ENCODE measurements at regions not wholly inside any gene's neighbourhood (a gene's known extent, or its start where the extent isn't known, plus 50 kb on each side); places are given as distances from the start of the nearest gene placed in this dataset.

- Histone ChIP-seq H3K27ac (ENCODE audit: insufficient read length, low read depth, low read length) (no peak overlapping the region), H2AFZ (ENCODE audit: low read length) (no peak overlapping the region), H2BK120ac (ENCODE audit: low read depth, low read length, poor library complexity, severe bottlenecking) (no peak overlapping the region), H4K20me1 (ENCODE audit: control insufficient read depth, insufficient read depth, insufficient read length) (no peaks in the 10 kb centered on the region), H3K23me2 (ENCODE audit: insufficient read length, low read depth, low read length, poor library complexity, severe bottlenecking) (no peaks in the 10 kb centered on the region), H4K8ac (replicated peaks; ENCODE audit: insufficient read length, low read depth, low read length) (no peak overlapping the region), H3K79me1 (ENCODE audit: insufficient read depth, low read depth, low read length, poor library complexity, severe bottlenecking) (no peaks in the 10 kb centered on the region), H4K5ac (ENCODE audit: insufficient read length, low read depth, low read length) (no peak overlapping the region), H3K18ac (ENCODE audit: insufficient read length, low read depth, low read length) (no peak overlapping the region), H3K4ac (ENCODE audit: low read depth, low read length) (no peak overlapping the region), H2BK5ac (ENCODE audit: insufficient read length, low read length) (no peak overlapping the region), H3K4me2 (ENCODE audit: insufficient read depth, insufficient read length, low read length) (no peak overlapping the region), H4K91ac (ENCODE audit: insufficient read length, low read depth, low read length) (no peak overlapping the region), H3K79me2 (ENCODE audit: insufficient read depth, low read length) (no peaks in the 10 kb centered on the region), H2BK15ac (ENCODE audit: low read depth, low read length) (no peak overlapping the region), H3K9me3 (ENCODE audit: control insufficient read depth, low read depth, low read length) (no peaks in the 10 kb centered on the region), H3K14ac (ENCODE audit: insufficient read depth, low read length) (no peak overlapping the region), H2AK5ac (ENCODE audit: insufficient read length, low read length) (no peak overlapping the region), H2BK20ac (ENCODE audit: low read depth, low read length, poor library complexity, severe bottlenecking) (no peak overlapping the region), H3K23ac (ENCODE audit: insufficient read length, low read depth, low read length) (no peak overlapping the region), H3K27me3 (ENCODE audit: insufficient read depth, low read length) (no peaks in the 10 kb centered on the region), H2BK12ac (ENCODE audit: insufficient read length, low read depth, low read length) (no peak overlapping the region), H3K56ac (ENCODE audit: insufficient read length, low read depth, low read length) (no peak overlapping the region), H3K4me1 (ENCODE audit: insufficient read depth, low read length) (no peaks in the 10 kb centered on the region; the same call in 1 of the 2 replicates), H3K9ac (ENCODE audit: extremely low read depth, insufficient read length, low read length) (no peak overlapping the region), H3T11ph (ENCODE audit: low read length) (no peak overlapping the region)
- no peak for TF ChIP-seq CTCF (conservative IDR thresholded peaks at IDR 0.05)
- Mint-ChIP-seq H3K4me1 (peaks cover 11% of the 10 kb centered on the region in 2 experiments), H3K27me3 (ENCODE audit: low read depth) (no peaks in the 10 kb centered on the region), H3K4me3 (no peak overlapping the region), H3K27ac (no peak overlapping the region), H3K9me3 (no peaks in the 10 kb centered on the region), H3K36me3 (ENCODE audit: insufficient read depth in 1 of 3, low read depth in 3 of 3) (no peaks in the 10 kb centered on the region; a peak in 1 of 7 replicates)
- WGBS (ENCODE audit: extremely low coverage, insufficient read length, low lambda C conversion rate), result no CpG with 5 or more reads among the region's 3 CpGs
- no peak for DNase-seq
Measured at GRCh38 chr15:47367726-47368390, 349.4 kb upstream of the SEMA6D start.

Measured in H9 (cell line).